ENCODE measurements at regions not wholly inside any gene's neighbourhood (a gene's known extent, or its start where the extent isn't known, plus 50 kb on each side); places are given as distances from the start of the nearest gene placed in this dataset.

GRCh38 chr3:59237121-59237520, 187.3 kb upstream of the CFAP20DC start:
- ATAC-seq (no peak), FAIRE-seq (no peak), DNase-seq (ENCODE audit: low read depth, low spot score) (no peak)
- in situ Hi-C loops (cut with MboI): no loop called here
- H3K27me3 ChIP-seq (replicated peaks in 1 of 2; ENCODE audit: control insufficient read depth in 2 of 2, insufficient read depth in 2 of 2, low read length in 1 of 2): no peaks in the 10 kb centered on the region
- RAD21 ChIA-PET (ENCODE audit: unreplicated experiment): interaction anchor here (3.7 to 4.4 kb wide), 2 partner anchors 9 to 24 kb away, joined by 20 to 77 read pairs; no protein-coding TSS in a partner anchor
- CTCF ChIA-PET: interaction anchor here (4.4 kb wide), 1 partner anchor 10 kb away, joined by 22 read pairs; no protein-coding TSS in a partner anchor
- peaks cover 3% of the 10 kb centered on the region for H3K4me1 ChIP-seq (ENCODE audit: control insufficient read depth, insufficient read depth, low read length)
- WGBS (ENCODE audit: insufficient coverage, insufficient replicate concordance, low lambda C conversion rate, missing lambda C conversion rate): 58% methylated on average over 6 of the region's 6 CpGs
- POLR2A ChIA-PET: interaction anchor here (3.5 kb wide), 1 partner anchor 9 kb away, joined by 35 read pairs; no protein-coding TSS in a partner anchor
- no peak overlapping the region for H3K9ac ChIP-seq (ENCODE audit: control insufficient read depth, insufficient read depth, low read length)
- BruUV-seq (replicated peaks): no TSS peak
- no peak overlapping the region for H3K27ac ChIP-seq (ENCODE audit: control insufficient read depth, insufficient read depth)
- H3K4me3 ChIP-seq: no peak overlapping the region
- H4K20me1 ChIP-seq (ENCODE audit: control insufficient read depth, insufficient read depth): no peaks in the 10 kb centered on the region
- H2AFZ ChIP-seq (ENCODE audit: control insufficient read depth, low read depth, low read length): no peak overlapping the region
- no peaks in the 10 kb centered on the region for H3K79me2 ChIP-seq (ENCODE audit: control insufficient read depth, insufficient read depth, low read length)
- SMC1A ChIA-PET (ENCODE audit: uncharacterized antibody, unreplicated experiment): interaction anchor here (0.7 to 4.7 kb wide), 5 partner anchors 9 to 398 kb away, joined by 3 to 102 read pairs (median 4); no protein-coding TSS in a partner anchor
- no peak overlapping the region for H3K4me2 ChIP-seq (ENCODE audit: control insufficient read depth, insufficient read depth)
- no peaks in the 10 kb centered on the region for H3K36me3 ChIP-seq (ENCODE audit: control insufficient read depth in 2 of 2, insufficient read depth in 2 of 2, low read length in 1 of 2)
- H3K9me3 ChIP-seq (replicated peaks; ENCODE audit: control insufficient read depth, insufficient read depth, low read length): no peaks in the 10 kb centered on the region; the same call in 2 of the 3 replicates
- intact Hi-C loops (cut with micrococcal nuclease; ENCODE audit: unreplicated experiment): no loop called here
- TF ChIP-seq REST (IDR thresholded peaks at IDR 0.05; ENCODE audit: low read depth, low read length): no peak
- TF ChIP-seq HCFC1 (IDR thresholded peaks at IDR 0.05; ENCODE audit: low read length): no peak
- no peak for TF ChIP-seq SIN3A (IDR thresholded peaks at IDR 0.05; ENCODE audit: low read depth, low read length)
- TF ChIP-seq IKZF1 (conservative IDR thresholded peaks at IDR 0.05): no peak
- TF ChIP-seq POLR2AphosphoS2 (IDR thresholded peaks at IDR 0.05; ENCODE audit: low read depth, low read length): no peak
- TF ChIP-seq KDM1A (IDR thresholded peaks at IDR 0.05; ENCODE audit: borderline replicate concordance): no peak
- TF ChIP-seq PML (IDR thresholded peaks at IDR 0.05; ENCODE audit: low read length): no peak
- no peak for TF ChIP-seq RAD51 (IDR thresholded peaks at IDR 0.05)
- no peak for TF ChIP-seq ZBED1 (IDR thresholded peaks at IDR 0.05; ENCODE audit: borderline replicate concordance)
- TF ChIP-seq CHD2 (IDR thresholded peaks at IDR 0.05; ENCODE audit: borderline replicate concordance, low read depth, low read length): no peak
- TF ChIP-seq CBX3 (IDR thresholded peaks at IDR 0.05; ENCODE audit: borderline replicate concordance, low read depth): no peak
- no peak for TF ChIP-seq ATF3 (IDR thresholded peaks at IDR 0.05; ENCODE audit: borderline replicate concordance, extremely low read depth, low read depth, low read length)
- no peak for TF ChIP-seq CBX5 (IDR thresholded peaks at IDR 0.05; ENCODE audit: low read depth)
- no peak for TF ChIP-seq RUNX3 (IDR thresholded peaks at IDR 0.05; ENCODE audit: low read length)
- no peak for TF ChIP-seq CUX1 (IDR thresholded peaks at IDR 0.05; ENCODE audit: insufficient replicate concordance, low read depth, low read length)
- TF ChIP-seq CREM (IDR thresholded peaks at IDR 0.05; ENCODE audit: low read depth): no peak
- TF ChIP-seq MYC (IDR thresholded peaks at IDR 0.05; ENCODE audit: insufficient read depth, insufficient read length, insufficient replicate concordance, low read length, severe bottlenecking): no peak
- no peak for TF ChIP-seq CHD1 (IDR thresholded peaks at IDR 0.05; ENCODE audit: low read depth, low read length)
